VCaP (cell line): ENCODE measurements at regions not wholly inside any gene's neighbourhood (a gene's known extent, or its start where the extent isn't known, plus 50 kb on each side); places are given as distances from the start of the nearest gene placed in this dataset.

ENCODE experiments used
- H3K27ac ChIP-seq: fragments of 450-650 bp; 2 replicates; pipeline ENCODE4 v1.5.1; 2017
- TF ChIP-seq, protein P1 (sequence below): fragments of 450-650 bp; conservative IDR thresholded peaks from 2 replicates; pipeline ENCODE4 v1.5.1; 2017; ENCODE audit warnings: mild to moderate bottlenecking, moderate library complexity

GRCh38 chr16:65545413-65545956 lies 423.6 kb upstream of the CDH11 start:
- H3K27ac ChIP-seq = no peak overlapping the region
- TF ChIP-seq, protein P1, sequence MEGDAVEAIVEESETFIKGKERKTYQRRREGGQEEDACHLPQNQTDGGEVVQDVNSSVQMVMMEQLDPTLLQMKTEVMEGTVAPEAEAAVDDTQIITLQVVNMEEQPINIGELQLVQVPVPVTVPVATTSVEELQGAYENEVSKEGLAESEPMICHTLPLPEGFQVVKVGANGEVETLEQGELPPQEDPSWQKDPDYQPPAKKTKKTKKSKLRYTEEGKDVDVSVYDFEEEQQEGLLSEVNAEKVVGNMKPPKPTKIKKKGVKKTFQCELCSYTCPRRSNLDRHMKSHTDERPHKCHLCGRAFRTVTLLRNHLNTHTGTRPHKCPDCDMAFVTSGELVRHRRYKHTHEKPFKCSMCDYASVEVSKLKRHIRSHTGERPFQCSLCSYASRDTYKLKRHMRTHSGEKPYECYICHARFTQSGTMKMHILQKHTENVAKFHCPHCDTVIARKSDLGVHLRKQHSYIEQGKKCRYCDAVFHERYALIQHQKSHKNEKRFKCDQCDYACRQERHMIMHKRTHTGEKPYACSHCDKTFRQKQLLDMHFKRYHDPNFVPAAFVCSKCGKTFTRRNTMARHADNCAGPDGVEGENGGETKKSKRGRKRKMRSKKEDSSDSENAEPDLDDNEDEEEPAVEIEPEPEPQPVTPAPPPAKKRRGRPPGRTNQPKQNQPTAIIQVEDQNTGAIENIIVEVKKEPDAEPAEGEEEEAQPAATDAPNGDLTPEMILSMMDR = no peak

- H3K27ac ChIP-seq = no peak overlapping the region
- TF ChIP-seq, protein P1 = no peak
These were observed 422.2 kb upstream of the CDH11 start for GRCh38 chr16:65543781-65544740.

- no peak overlapping the region for H3K27ac ChIP-seq
- TF ChIP-seq, protein P1 = no peak
These were observed 419.8 kb upstream of the CDH11 start for GRCh38 chr16:65541646-65542045.

GRCh38 chr16:65540901-65541300 lies 419.0 kb upstream of the CDH11 start:
- TF ChIP-seq, protein P1 = no peak
- no peak overlapping the region for H3K27ac ChIP-seq

DNA sequence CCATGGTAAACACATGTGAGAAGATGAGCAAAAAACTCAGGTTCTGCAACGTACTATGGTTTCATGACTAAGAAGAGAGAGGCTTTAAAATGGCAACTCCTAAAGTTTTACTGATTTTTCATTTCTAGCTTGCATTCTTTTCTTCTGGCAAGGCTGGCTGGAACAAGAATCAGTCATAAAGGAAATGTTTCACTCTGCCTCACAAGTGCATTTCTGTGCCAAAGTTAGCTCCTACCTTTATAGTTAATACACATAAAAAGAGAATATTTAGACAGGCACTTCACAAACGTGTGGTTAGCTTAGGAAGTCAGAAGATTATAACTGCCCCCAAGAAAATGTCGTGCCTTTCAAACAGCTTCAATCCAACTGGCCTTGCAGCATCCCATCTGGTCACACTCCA lies 417.1 kb upstream of the CDH11 start:
- TF ChIP-seq, protein P1 = no peak
- no peak overlapping the region for H3K27ac ChIP-seq

GRCh38 chr16:65537336-65537735 lies 415.5 kb upstream of the CDH11 start:
- TF ChIP-seq, protein P1 = no peak
- no peak overlapping the region for H3K27ac ChIP-seq

- TF ChIP-seq, protein P1 = no peak
- no peak overlapping the region for H3K27ac ChIP-seq
These were observed 412.3 kb upstream of the CDH11 start for GRCh38 chr16:65534121-65534528.
